K562 (cell line): ENCODE measurements at regions not wholly inside any gene's neighbourhood (a gene's known extent, or its start where the extent isn't known, plus 50 kb on each side); places are given as distances from the start of the nearest gene placed in this dataset.

Source experiments
- CTCF ChIP-seq, 3 experiments: IDR thresholded peaks in 2 of 3; conservative IDR thresholded peaks in 1 of 3; 2 replicates each; pipeline ENCODE4 v1.5.1; 2011 to 2012; ENCODE audit warnings: low read length in 3 of 3, mild to moderate bottlenecking in 3 of 3, control low read depth in 2 of 3, improper control_type of control experiment in 1 of 3, inconsistent platforms in 1 of 3, low read depth in 1 of 3, mixed read lengths in 1 of 3, moderate library complexity in 1 of 3; ENCODE audit not compliant: insufficient read depth in 2 of 3
- EP300 ChIP-seq: IDR thresholded peaks from 2 replicates; pipeline ENCODE4 v1.6.1; 2012; ENCODE audit warnings: low read length, improper control_type of control experiment
- ESRRA ChIP-seq: fragments of 450-650 bp; IDR thresholded peaks from 2 replicates; pipeline ENCODE4 v1.6.1; 2014; ENCODE audit warnings: low read depth, mild to moderate bottlenecking, moderate library complexity, borderline replicate concordance
- KAT2B ChIP-seq: IDR thresholded peaks from one replicate; pipeline ENCODE4 v1.6.1; 2012; ENCODE audit warnings: low read depth, mild to moderate bottlenecking, control low read depth, inconsistent platforms, low read length, moderate library complexity
- NR2C1 ChIP-seq, 2 experiments: fragments of 450-650 bp; IDR thresholded peaks; 2 replicates each; pipeline ENCODE4 v1.6.1; 2017; ENCODE audit warnings: mild to moderate bottlenecking in 2 of 2, antibody characterized with exemption in 1 of 2, inconsistent platforms in 1 of 2, missing compliant biosample characterization in 1 of 2, missing genetic modification characterization in 1 of 2
- NUFIP1 ChIP-seq: fragments of 450-650 bp; IDR thresholded peaks from 2 replicates; pipeline ENCODE4 v1.6.1; 2018; ENCODE audit not compliant: partially characterized antibody
- POLR2A ChIP-seq: fragments of 450-650 bp; conservative IDR thresholded peaks from 2 replicates; pipeline ENCODE4 v1.6.1; 2016
- POLR2AphosphoS2 ChIP-seq: IDR thresholded peaks from 2 replicates; pipeline ENCODE4 v1.6.1; 2012; ENCODE audit warnings: low read length, improper control_type of control experiment
- ZNF224 ChIP-seq: sonication (generic); formaldehyde crosslinking; IDR thresholded peaks from 2 replicates; pipeline ENCODE4 v1.8.0; 2022; ENCODE audit warnings: mild to moderate bottlenecking, missing genetic modification reagents
- TF ChIP-seq, protein P1 (sequence below), 2 experiments: fragments of 450-650 bp in 1 of 2; sonication (generic) in 1 of 2; formaldehyde crosslinking in 1 of 2; IDR thresholded peaks in 1 of 2; conservative IDR thresholded peaks in 1 of 2; 2 replicates each; pipeline versions ENCODE4 v1.6.1 to v1.8.1; 2016 to 2023; ENCODE audit warnings: mild to moderate bottlenecking in 2 of 2, moderate library complexity in 2 of 2, inconsistent platforms in 1 of 2, missing genetic modification reagents in 1 of 2
- TF ChIP-seq, protein P2 (sequence below): sonication (generic); formaldehyde crosslinking; IDR thresholded peaks from 2 replicates; pipeline ENCODE4 v1.8.0; 2022; ENCODE audit warnings: mild to moderate bottlenecking, missing genetic modification reagents

GRCh38 chr22:26779929-26780328 lies 122.5 kb downstream of the MIAT start:
- TF ChIP-seq POLR2A (no peak), KAT2B (no peak), NR2C1 (IDR thresholded peaks at IDR 0.05) (no peak), NR2C1 (tag; IDR thresholded peaks at IDR 0.05) (no peak), POLR2AphosphoS2 (no peak), ESRRA (no peak), ZNF224 (CRISPR knock-in tag) (no peak), NUFIP1 (no peak), CTCF (IDR thresholded peaks at IDR 0.05 in 2 of 3, conservative IDR thresholded peaks at IDR 0.05 in 1 of 3; ENCODE audit: insufficient read depth in 2 of 3, low read depth in 1 of 3, low read length in 3 of 3) (no peak), EP300 (no peak)
- TF ChIP-seq, protein P1, sequence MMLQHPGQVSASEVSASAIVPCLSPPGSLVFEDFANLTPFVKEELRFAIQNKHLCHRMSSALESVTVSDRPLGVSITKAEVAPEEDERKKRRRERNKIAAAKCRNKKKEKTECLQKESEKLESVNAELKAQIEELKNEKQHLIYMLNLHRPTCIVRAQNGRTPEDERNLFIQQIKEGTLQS (IDR thresholded peaks at IDR 0.05), result no peak
- TF ChIP-seq, protein P1 (CRISPR knock-in tag; conservative IDR thresholded peaks at IDR 0.05), result no peak
- TF ChIP-seq, protein P2, sequence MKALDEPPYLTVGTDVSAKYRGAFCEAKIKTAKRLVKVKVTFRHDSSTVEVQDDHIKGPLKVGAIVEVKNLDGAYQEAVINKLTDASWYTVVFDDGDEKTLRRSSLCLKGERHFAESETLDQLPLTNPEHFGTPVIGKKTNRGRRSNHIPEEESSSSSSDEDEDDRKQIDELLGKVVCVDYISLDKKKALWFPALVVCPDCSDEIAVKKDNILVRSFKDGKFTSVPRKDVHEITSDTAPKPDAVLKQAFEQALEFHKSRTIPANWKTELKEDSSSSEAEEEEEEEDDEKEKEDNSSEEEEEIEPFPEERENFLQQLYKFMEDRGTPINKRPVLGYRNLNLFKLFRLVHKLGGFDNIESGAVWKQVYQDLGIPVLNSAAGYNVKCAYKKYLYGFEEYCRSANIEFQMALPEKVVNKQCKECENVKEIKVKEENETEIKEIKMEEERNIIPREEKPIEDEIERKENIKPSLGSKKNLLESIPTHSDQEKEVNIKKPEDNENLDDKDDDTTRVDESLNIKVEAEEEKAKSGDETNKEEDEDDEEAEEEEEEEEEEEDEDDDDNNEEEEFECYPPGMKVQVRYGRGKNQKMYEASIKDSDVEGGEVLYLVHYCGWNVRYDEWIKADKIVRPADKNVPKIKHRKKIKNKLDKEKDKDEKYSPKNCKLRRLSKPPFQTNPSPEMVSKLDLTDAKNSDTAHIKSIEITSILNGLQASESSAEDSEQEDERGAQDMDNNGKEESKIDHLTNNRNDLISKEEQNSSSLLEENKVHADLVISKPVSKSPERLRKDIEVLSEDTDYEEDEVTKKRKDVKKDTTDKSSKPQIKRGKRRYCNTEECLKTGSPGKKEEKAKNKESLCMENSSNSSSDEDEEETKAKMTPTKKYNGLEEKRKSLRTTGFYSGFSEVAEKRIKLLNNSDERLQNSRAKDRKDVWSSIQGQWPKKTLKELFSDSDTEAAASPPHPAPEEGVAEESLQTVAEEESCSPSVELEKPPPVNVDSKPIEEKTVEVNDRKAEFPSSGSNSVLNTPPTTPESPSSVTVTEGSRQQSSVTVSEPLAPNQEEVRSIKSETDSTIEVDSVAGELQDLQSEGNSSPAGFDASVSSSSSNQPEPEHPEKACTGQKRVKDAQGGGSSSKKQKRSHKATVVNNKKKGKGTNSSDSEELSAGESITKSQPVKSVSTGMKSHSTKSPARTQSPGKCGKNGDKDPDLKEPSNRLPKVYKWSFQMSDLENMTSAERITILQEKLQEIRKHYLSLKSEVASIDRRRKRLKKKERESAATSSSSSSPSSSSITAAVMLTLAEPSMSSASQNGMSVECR (CRISPR knock-in tag), result no peak
